ENCODE measurements at regions not wholly inside any gene's neighbourhood (a gene's known extent, or its start where the extent isn't known, plus 50 kb on each side); places are given as distances from the start of the nearest gene placed in this dataset.

DNA sequence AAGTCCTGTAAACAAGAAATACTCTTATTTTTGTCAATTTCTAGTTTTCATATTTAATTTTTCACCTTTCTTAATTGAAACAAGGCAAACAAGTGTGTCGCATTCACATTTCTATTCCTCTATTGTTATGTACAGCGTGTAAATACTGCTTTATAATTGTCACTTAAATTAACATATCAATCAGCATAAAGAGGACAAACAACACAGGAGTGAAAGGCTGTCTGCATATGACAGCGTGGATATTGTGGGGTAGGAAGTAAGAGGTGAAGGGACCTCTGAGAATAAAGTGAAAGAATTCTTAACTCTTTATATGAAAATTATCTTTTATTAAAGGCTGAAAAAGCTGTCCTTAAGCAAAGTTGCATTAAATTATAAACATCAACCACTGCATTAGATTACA, 797.9 kb upstream of the COBL start:
- TF ChIP-seq, protein P1, sequence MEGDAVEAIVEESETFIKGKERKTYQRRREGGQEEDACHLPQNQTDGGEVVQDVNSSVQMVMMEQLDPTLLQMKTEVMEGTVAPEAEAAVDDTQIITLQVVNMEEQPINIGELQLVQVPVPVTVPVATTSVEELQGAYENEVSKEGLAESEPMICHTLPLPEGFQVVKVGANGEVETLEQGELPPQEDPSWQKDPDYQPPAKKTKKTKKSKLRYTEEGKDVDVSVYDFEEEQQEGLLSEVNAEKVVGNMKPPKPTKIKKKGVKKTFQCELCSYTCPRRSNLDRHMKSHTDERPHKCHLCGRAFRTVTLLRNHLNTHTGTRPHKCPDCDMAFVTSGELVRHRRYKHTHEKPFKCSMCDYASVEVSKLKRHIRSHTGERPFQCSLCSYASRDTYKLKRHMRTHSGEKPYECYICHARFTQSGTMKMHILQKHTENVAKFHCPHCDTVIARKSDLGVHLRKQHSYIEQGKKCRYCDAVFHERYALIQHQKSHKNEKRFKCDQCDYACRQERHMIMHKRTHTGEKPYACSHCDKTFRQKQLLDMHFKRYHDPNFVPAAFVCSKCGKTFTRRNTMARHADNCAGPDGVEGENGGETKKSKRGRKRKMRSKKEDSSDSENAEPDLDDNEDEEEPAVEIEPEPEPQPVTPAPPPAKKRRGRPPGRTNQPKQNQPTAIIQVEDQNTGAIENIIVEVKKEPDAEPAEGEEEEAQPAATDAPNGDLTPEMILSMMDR (IDR thresholded peaks at IDR 0.05; ENCODE audit: insufficient read depth, low read length, poor library complexity, severe bottlenecking): no peak
- TF ChIP-seq EZH2phosphoT487 (conservative IDR thresholded peaks at IDR 0.05; ENCODE audit: low read length): no peak
